ENCODE measurements at regions not wholly inside any gene's neighbourhood (a gene's known extent, or its start where the extent isn't known, plus 50 kb on each side); places are given as distances from the start of the nearest gene placed in this dataset.

DNA sequence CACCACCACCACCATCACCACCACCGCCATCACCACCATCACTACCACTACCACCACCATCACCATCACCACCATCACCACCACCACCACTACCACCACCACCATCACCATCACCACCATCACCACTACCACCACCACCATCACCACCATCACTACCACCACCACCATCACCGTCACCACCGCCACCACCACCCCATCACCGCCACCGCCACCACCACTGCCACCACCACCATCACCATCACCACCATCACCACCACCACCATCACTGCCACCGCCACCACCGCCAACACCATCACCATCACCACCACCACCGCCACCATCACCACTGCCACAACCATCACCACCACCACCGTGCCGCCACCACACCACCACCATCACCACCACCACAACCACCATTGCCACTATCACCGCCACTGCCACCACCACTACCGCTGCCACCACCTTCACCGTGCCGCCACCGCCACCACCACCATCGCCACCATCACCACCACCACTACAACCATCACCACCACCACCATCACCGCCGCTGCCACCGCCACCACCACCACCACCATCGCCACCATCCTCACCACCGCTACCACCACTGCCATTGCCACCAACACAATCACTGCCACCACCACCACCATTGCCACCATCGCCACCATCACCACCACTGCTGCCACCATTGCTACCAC is 1511.3 kb upstream of the AGA start:
- DNase-seq: no peak
- ChIA-PET CTCF (no interaction called here), POLR2A (no interaction called here)
- no peak overlapping the region for H3K4me3 Mint-ChIP-seq
- no peak for ATAC-seq (replicated peaks in 1 of 4)
- H3K9me3 Mint-ChIP-seq: peaks cover 12 to 15% (median 14%) of the 10 kb centered on the region in 3 donors
- Histone ChIP-seq H3K4me1 (ENCODE audit: control insufficient read depth in 1 of 2, extremely low read depth in 1 of 2, insufficient read depth in 2 of 2, low read length in 2 of 2) (no peaks in the 10 kb centered on the region), H3K9me3 (no peaks in the 10 kb centered on the region), H3K36me3 (ENCODE audit: control insufficient read depth in 2 of 2, extremely low read depth in 1 of 2, insufficient read depth in 1 of 2, low read length in 1 of 2) (no peaks in the 10 kb centered on the region), H3K27ac (ENCODE audit: low read length) (no peak overlapping the region), H3K27me3 (replicated peaks in 1 of 2; ENCODE audit: control insufficient read depth in 2 of 2, extremely low read depth in 1 of 2, insufficient read depth in 2 of 2, low read length in 1 of 2) (no peaks in the 10 kb centered on the region), H3K4me3 (ENCODE audit: control insufficient read depth in 1 of 2, extremely low read depth in 1 of 2, low read length in 1 of 2) (no peak overlapping the region)
- H3K4me1 Mint-ChIP-seq: no peaks in the 10 kb centered on the region
- H3K36me3 Mint-ChIP-seq: no peaks in the 10 kb centered on the region
- no peaks in the 10 kb centered on the region for H3K27me3 Mint-ChIP-seq
- H3K27ac Mint-ChIP-seq: no peak overlapping the region
- 95% methylated on average over 14 of the region's 22 CpGs for WGBS (ENCODE audit: insufficient coverage)

DNA sequence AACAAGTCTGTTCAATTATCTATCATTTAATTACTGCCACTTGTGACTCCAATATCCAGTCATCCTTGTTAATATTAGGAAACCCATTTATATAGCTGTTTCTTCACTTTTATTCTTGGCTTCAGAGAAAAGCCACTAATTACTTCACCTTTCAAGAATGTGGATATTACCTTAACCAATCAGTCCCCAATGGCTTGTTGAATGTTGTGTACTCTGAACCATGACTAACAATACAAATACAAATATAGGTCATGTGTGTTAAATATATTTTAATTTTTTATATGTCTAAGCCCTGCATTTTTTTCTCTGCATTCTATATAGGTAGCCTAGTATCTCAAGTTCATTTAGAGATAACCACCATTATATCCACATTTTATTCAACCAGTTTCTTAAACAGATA is 1513.4 kb upstream of the AGA start:
- Histone ChIP-seq H3K36me3 (ENCODE audit: control insufficient read depth in 2 of 2, extremely low read depth in 1 of 2, insufficient read depth in 1 of 2, low read length in 1 of 2) (no peaks in the 10 kb centered on the region), H3K4me3 (ENCODE audit: control insufficient read depth in 1 of 2, extremely low read depth in 1 of 2, low read length in 1 of 2) (no peak overlapping the region), H3K27me3 (replicated peaks in 1 of 2; ENCODE audit: control insufficient read depth in 2 of 2, extremely low read depth in 1 of 2, insufficient read depth in 2 of 2, low read length in 1 of 2) (no peaks in the 10 kb centered on the region), H3K27ac (ENCODE audit: low read length) (no peak overlapping the region), H3K9me3 (no peaks in the 10 kb centered on the region), H3K4me1 (ENCODE audit: control insufficient read depth in 1 of 2, extremely low read depth in 1 of 2, insufficient read depth in 2 of 2, low read length in 2 of 2) (no peaks in the 10 kb centered on the region)
- no peak overlapping the region for H3K4me3 Mint-ChIP-seq
- DNase-seq (no peak), ATAC-seq (replicated peaks in 1 of 4) (no peak)
- CTCF ChIA-PET: no interaction called here
- no peak overlapping the region for H3K27ac Mint-ChIP-seq
- no peaks in the 10 kb centered on the region for H3K27me3 Mint-ChIP-seq
- no peaks in the 10 kb centered on the region for H3K4me1 Mint-ChIP-seq
- H3K9me3 Mint-ChIP-seq: peaks cover 10 to 16% (median 12%) of the 10 kb centered on the region in 3 donors
- no peaks in the 10 kb centered on the region for H3K36me3 Mint-ChIP-seq
- POLR2A ChIA-PET: no interaction called here

DNA sequence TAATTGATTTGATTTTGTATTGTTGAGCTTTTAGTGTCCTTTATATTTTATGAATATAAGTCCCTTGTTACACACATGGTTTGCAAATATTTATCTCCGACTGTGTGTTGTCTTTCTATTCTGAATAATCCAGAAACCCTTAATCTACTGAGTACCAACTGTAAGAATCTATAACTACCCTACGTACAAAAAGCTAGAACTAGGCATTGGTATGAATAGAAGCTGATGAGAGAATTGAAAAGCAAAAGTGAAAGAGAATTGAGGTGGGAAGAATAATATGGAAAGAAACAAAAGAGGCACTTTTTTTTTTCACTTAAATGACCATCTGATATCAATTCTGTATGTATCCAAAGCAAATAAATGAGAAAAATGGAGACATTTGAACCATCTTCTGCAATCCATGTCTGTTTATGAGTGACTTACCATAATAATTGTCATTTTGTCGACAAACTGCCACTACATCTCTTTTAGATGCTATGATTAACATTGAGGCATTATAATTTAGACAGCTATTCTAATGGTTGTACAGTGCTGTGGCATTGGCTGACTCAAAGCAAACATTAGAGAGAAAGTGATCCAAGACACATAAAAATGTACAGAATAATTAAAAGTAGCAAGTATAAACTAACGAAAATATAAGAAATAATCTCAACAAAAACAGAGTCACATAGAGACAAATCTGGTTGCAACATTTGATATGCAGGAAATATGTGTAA is 1516.6 kb upstream of the AGA start:
- Mint-ChIP-seq H3K27me3 (no peaks in the 10 kb centered on the region), H3K27ac (no peak overlapping the region), H3K4me3 (no peak overlapping the region), H3K36me3 (no peaks in the 10 kb centered on the region), H3K4me1 (no peaks in the 10 kb centered on the region), H3K9me3 (peaks cover 10 to 16% (median 16%) of the 10 kb centered on the region in 3 donors)
- no peaks in the 10 kb centered on the region for H3K9me3 ChIP-seq
- DNase-seq: no peak
- no peak overlapping the region for H3K27ac ChIP-seq (ENCODE audit: low read length)
- H3K27me3 ChIP-seq (replicated peaks in 1 of 2; ENCODE audit: control insufficient read depth in 2 of 2, extremely low read depth in 1 of 2, insufficient read depth in 2 of 2, low read length in 1 of 2): no peaks in the 10 kb centered on the region
- no peak for ATAC-seq (replicated peaks in 1 of 4)
- no peak overlapping the region for H3K4me3 ChIP-seq (ENCODE audit: control insufficient read depth in 1 of 2, extremely low read depth in 1 of 2, low read length in 1 of 2)
- no peaks in the 10 kb centered on the region for H3K4me1 ChIP-seq (ENCODE audit: control insufficient read depth in 1 of 2, extremely low read depth in 1 of 2, insufficient read depth in 2 of 2, low read length in 2 of 2)
- ChIA-PET POLR2A (no interaction called here), CTCF (interaction anchor here in 1 of 2 donors (0.7 kb wide), 1 partner anchor 277 kb away, joined by 3 read pairs; no protein-coding TSS in a partner anchor)
- no peaks in the 10 kb centered on the region for H3K36me3 ChIP-seq (ENCODE audit: control insufficient read depth in 2 of 2, extremely low read depth in 1 of 2, insufficient read depth in 1 of 2, low read length in 1 of 2)
- no CpG with 5 or more reads among the region's 4 CpGs for WGBS (ENCODE audit: insufficient coverage)

DNA sequence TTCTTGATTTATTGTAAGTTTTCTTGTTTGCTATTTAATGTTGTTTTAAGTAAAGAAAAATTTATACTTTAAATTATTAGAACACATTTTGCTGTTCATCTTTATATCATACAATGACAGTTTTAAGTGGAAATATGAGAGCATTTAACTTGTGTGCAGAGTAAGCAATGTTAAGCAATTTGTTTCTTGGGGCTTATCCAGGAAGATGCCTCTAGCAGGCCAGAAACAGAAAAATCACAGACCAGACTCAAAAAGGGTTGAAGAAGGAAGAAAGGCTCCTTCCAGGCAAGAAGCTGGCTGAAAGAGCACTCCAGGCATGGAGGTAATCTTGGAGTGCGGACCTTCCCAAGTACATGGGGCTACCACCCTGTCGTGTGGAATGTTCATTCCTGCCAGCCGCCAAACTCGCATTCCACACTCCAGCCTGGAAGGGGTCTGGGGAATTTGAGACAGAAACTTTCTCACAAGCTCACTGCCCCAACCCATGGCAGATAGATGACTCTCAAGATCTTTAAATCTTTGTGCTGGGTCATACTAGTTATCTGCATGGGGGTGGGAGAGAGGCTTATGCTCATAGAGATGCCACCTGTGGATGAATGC is 1521.3 kb upstream of the AGA start:
- 75% methylated on average over 1 of the region's 4 CpGs for WGBS (ENCODE audit: insufficient coverage)
- Histone ChIP-seq H3K27ac (ENCODE audit: low read length) (no peak overlapping the region), H3K9me3 (no peaks in the 10 kb centered on the region), H3K4me3 (ENCODE audit: control insufficient read depth in 1 of 2, extremely low read depth in 1 of 2, low read length in 1 of 2) (no peak overlapping the region), H3K4me1 (ENCODE audit: control insufficient read depth in 1 of 2, extremely low read depth in 1 of 2, insufficient read depth in 2 of 2, low read length in 2 of 2) (no peaks in the 10 kb centered on the region), H3K36me3 (ENCODE audit: control insufficient read depth in 2 of 2, extremely low read depth in 1 of 2, insufficient read depth in 1 of 2, low read length in 1 of 2) (no peaks in the 10 kb centered on the region), H3K27me3 (replicated peaks in 1 of 2; ENCODE audit: control insufficient read depth in 2 of 2, extremely low read depth in 1 of 2, insufficient read depth in 2 of 2, low read length in 1 of 2) (no peaks in the 10 kb centered on the region)
- Mint-ChIP-seq H3K36me3 (no peaks in the 10 kb centered on the region), H3K9me3 (peaks cover 0 to 17% (median 9%) of the 10 kb centered on the region in 3 donors), H3K27ac (no peak overlapping the region), H3K4me3 (no peak overlapping the region), H3K4me1 (no peaks in the 10 kb centered on the region), H3K27me3 (no peaks in the 10 kb centered on the region)
- POLR2A ChIA-PET: no interaction called here
- DNase-seq (no peak), ATAC-seq (replicated peaks in 1 of 4) (no peak)
- CTCF ChIA-PET: no interaction called here

DNA sequence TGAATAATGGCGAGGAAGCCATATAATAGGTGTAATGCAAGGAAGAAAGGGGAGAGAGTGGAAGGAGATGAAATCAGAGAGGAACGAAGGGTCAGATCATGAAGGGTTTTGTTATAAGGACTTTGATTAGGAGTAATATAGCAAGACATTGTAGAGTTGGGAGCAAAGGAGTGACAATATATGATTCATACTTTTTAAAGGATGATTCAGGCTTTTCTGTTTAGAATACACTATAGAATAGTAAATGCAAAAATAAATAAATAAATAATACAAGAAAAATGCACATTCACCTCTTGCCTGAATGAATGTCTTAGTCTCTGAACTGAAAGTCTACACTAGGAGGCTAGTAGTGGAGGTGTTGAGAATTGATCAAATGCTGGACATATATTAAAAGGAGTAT is 1524.4 kb upstream of the AGA start:
- no peak for ATAC-seq (replicated peaks in 1 of 4)
- Mint-ChIP-seq H3K4me1 (no peaks in the 10 kb centered on the region), H3K27me3 (no peaks in the 10 kb centered on the region), H3K9me3 (peaks cover under 1 to 12% (median 12%) of the 10 kb centered on the region in 3 donors), H3K36me3 (no peaks in the 10 kb centered on the region), H3K27ac (no peak overlapping the region), H3K4me3 (no peak overlapping the region)
- CTCF ChIA-PET: no interaction called here
- H3K36me3 ChIP-seq (ENCODE audit: control insufficient read depth in 2 of 2, extremely low read depth in 1 of 2, insufficient read depth in 1 of 2, low read length in 1 of 2): no peaks in the 10 kb centered on the region
- no peaks in the 10 kb centered on the region for H3K9me3 ChIP-seq
- H3K27me3 ChIP-seq (replicated peaks in 1 of 2; ENCODE audit: control insufficient read depth in 2 of 2, extremely low read depth in 1 of 2, insufficient read depth in 2 of 2, low read length in 1 of 2): no peaks in the 10 kb centered on the region
- 71% methylated on average over 2 of the region's 2 CpGs for WGBS (ENCODE audit: insufficient coverage)
- H3K27ac ChIP-seq (ENCODE audit: low read length): no peak overlapping the region
- no peak for DNase-seq
- POLR2A ChIA-PET: no interaction called here
- no peaks in the 10 kb centered on the region for H3K4me1 ChIP-seq (ENCODE audit: control insufficient read depth in 1 of 2, extremely low read depth in 1 of 2, insufficient read depth in 2 of 2, low read length in 2 of 2)
- no peak overlapping the region for H3K4me3 ChIP-seq (ENCODE audit: control insufficient read depth in 1 of 2, extremely low read depth in 1 of 2, low read length in 1 of 2)

DNA sequence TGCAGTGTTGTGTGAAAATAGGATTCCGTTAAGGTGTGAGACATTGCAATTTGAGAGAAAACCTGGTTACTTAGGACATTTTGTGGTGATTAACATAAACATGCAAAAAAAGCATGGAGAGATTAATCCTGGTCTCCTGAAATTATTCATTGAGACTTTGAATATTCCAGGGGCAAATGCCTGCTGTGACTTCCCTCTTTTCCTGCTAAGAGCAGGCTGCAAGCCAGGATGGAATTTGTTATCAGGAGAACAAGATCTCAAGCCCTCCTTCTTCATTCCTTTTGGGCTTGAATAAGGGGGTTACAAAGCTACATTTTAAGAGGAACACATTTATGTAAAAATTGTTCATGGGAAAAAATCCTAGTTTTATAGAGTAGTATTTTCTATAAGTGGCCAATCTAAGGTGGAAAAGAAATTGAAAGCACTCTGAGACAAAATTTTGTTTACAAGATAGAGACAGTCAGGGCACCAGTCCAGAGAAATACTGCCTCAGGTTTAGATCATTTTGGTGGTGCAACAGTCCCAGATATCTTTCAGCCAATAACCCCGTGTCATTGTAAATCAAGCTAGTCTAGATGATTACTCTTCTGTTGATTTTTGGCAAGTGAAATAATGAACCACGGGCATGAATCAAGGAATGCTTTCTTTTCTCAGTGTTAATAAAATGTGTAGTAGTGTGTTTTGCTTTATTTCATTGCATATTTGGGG is 1528.3 kb upstream of the AGA start:
- Mint-ChIP-seq H3K9me3 (peaks cover 4 to 14% (median 10%) of the 10 kb centered on the region in 3 donors), H3K36me3 (no peaks in the 10 kb centered on the region), H3K27me3 (no peaks in the 10 kb centered on the region), H3K4me3 (no peak overlapping the region), H3K4me1 (no peaks in the 10 kb centered on the region), H3K27ac (no peak overlapping the region)
- no peak for ATAC-seq (replicated peaks in 1 of 4)
- WGBS (ENCODE audit: insufficient coverage): 81% methylated on average over 2 of the region's 3 CpGs
- no peak overlapping the region for H3K27ac ChIP-seq (ENCODE audit: low read length)
- no peaks in the 10 kb centered on the region for H3K36me3 ChIP-seq (ENCODE audit: control insufficient read depth in 2 of 2, extremely low read depth in 1 of 2, insufficient read depth in 1 of 2, low read length in 1 of 2)
- H3K9me3 ChIP-seq: no peaks in the 10 kb centered on the region
- POLR2A ChIA-PET: no interaction called here
- H3K4me3 ChIP-seq (ENCODE audit: control insufficient read depth in 1 of 2, extremely low read depth in 1 of 2, low read length in 1 of 2): no peak overlapping the region
- CTCF ChIA-PET: interaction anchor here in 1 of 2 donors (0.6 kb wide), 1 partner anchor 1842 kb away, joined by 3 read pairs; no protein-coding TSS in a partner anchor
- DNase-seq: no peak
- no peaks in the 10 kb centered on the region for H3K4me1 ChIP-seq (ENCODE audit: control insufficient read depth in 1 of 2, extremely low read depth in 1 of 2, insufficient read depth in 2 of 2, low read length in 2 of 2)
- H3K27me3 ChIP-seq (replicated peaks in 1 of 2; ENCODE audit: control insufficient read depth in 2 of 2, extremely low read depth in 1 of 2, insufficient read depth in 2 of 2, low read length in 1 of 2): no peaks in the 10 kb centered on the region
